ENCODE measurements at regions not wholly inside any gene's neighbourhood (a gene's known extent, or its start where the extent isn't known, plus 50 kb on each side); places are given as distances from the start of the nearest gene placed in this dataset.

DNA sequence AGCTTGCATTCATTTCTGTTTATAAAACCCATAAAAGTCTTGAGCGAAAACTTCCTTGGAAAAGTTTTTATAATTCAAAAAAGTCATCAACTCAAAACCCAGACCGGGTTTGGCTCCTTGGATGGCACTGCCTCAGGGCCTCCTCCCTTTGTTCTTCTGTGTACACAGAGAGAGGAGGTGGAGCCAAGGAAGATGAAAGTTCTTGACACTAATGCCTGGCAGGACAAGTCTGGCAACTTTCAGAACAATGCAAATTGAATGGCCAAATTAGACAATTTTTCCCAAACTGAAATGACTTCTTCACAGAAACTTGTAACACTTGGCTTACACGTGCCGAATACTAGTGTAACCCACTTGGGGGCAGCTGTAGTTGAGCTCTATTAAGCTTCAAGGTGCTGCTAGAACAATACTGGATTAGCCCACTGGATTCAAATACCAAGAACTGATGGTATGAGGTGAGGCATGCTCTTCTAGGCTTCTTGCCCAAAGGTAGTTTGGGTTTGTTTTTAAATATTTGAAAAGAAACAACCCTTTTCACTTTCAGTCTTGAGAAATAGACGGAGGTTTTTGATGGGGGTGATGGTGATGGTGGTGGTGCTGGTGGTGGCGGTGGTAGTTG is 86.6 kb upstream of the FRMD6 start:
- Histone ChIP-seq H3K4me1 (ENCODE audit: control insufficient read depth in 1 of 2, insufficient read depth in 2 of 2, low read length in 2 of 2) (no peaks in the 10 kb centered on the region), H3K4me3 (ENCODE audit: low read depth in 1 of 2, low read length in 2 of 2) (no peak overlapping the region), H3K9me3 (ENCODE audit: control insufficient read depth in 1 of 2, low read length in 2 of 2) (no peaks in the 10 kb centered on the region), H3K36me3 (ENCODE audit: control insufficient read depth in 1 of 2, insufficient read depth in 2 of 2, low read length in 2 of 2) (no peaks in the 10 kb centered on the region), H3K27me3 (ENCODE audit: low read depth, low read length) (no peaks in the 10 kb centered on the region), H3K27ac (ENCODE audit: low read length) (no peak overlapping the region)

DNA sequence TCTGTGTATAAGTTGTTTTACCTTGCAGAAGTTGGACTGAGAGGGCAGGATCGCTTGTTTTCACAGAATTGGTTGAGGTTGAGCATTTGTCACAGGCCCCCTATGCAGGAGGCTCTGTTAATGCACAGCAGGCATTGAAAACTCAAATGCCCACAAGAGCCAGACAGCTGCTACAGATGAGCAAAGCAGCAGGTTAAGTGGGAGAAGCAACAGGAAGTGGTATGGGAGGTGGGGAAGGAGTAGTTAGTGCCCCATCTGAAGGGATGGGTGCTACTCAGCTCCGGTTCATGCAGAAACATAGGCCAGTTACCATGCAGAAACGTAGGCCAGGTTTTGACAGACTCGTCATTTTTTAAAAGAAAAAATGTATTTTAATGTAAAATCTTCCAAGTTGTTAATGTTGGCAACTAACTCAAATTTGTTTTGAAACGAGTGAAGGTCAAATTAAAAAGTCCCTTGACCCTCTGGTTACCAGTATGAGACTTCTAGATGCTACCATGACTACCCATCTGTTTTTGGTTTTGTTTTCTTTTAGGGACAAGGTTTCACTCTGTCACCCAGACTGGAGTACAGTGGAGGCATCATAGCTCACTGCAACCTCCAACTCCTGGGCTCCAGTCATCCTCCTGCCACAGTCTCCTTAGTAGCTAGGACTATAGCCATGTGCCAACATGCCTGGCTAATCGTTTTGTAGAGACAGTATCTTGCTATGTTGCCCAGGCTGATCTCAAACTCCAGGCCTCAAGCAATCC is 84.7 kb upstream of the FRMD6 start:
- Histone ChIP-seq H3K4me1 (ENCODE audit: control insufficient read depth in 1 of 2, insufficient read depth in 2 of 2, low read length in 2 of 2) (no peaks in the 10 kb centered on the region), H3K9me3 (ENCODE audit: control insufficient read depth in 1 of 2, low read length in 2 of 2) (no peaks in the 10 kb centered on the region), H3K27ac (ENCODE audit: low read length) (no peak overlapping the region), H3K36me3 (ENCODE audit: control insufficient read depth in 1 of 2, insufficient read depth in 2 of 2, low read length in 2 of 2) (no peaks in the 10 kb centered on the region), H3K4me3 (ENCODE audit: low read depth in 1 of 2, low read length in 2 of 2) (no peak overlapping the region), H3K27me3 (ENCODE audit: low read depth, low read length) (no peaks in the 10 kb centered on the region)

DNA sequence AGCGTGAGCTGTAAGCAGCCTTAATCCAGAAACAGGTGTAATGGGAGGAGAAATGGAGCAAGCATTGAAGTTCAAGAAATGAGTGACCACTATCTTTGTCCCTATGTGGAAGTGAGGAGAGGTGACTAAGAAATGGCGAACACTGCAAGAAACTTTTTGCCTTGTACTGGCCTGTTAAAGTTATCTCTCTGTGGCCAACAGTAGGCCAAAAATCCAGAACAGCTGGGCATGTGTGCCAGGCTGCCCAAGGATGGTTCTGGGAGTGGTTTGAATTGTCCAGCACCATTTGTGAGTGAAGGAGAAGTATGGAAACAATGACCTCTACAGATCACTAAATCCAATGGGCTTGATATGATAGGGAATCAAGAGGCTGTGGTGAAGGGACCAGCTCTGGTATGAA is 83.3 kb upstream of the FRMD6 start:
- H3K4me3 ChIP-seq (ENCODE audit: low read depth in 1 of 2, low read length in 2 of 2), result no peak overlapping the region
- H3K27ac ChIP-seq (ENCODE audit: low read length), result no peak overlapping the region
- no peaks in the 10 kb centered on the region for H3K9me3 ChIP-seq (ENCODE audit: control insufficient read depth in 1 of 2, low read length in 2 of 2)
- no peaks in the 10 kb centered on the region for H3K36me3 ChIP-seq (ENCODE audit: control insufficient read depth in 1 of 2, insufficient read depth in 2 of 2, low read length in 2 of 2)
- no peaks in the 10 kb centered on the region for H3K27me3 ChIP-seq (ENCODE audit: low read depth, low read length)
- H3K4me1 ChIP-seq (ENCODE audit: control insufficient read depth in 1 of 2, insufficient read depth in 2 of 2, low read length in 2 of 2), result no peaks in the 10 kb centered on the region

DNA sequence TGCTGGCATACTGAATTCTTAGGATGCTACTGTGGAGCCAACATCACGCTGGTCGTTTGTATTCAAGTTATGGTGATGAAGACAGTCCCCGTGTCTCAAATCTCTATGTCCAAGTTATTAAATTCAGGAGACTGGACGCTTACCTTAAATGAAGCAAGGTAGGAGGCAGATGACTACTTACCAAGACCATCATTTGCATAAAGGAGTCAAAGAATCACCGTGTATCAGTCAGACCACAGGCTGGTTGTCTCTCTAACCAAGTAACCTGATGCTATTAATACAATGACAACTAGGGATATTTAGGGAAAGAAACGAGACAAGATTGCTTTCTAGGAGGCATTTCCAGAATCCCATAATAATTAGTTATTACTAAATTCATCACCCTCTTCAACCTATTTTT is 78.1 kb upstream of the FRMD6 start:
- Histone ChIP-seq H3K9me3 (ENCODE audit: control insufficient read depth in 1 of 2, low read length in 2 of 2) (no peaks in the 10 kb centered on the region), H3K27ac (ENCODE audit: low read length) (no peak overlapping the region), H3K36me3 (ENCODE audit: control insufficient read depth in 1 of 2, insufficient read depth in 2 of 2, low read length in 2 of 2) (no peaks in the 10 kb centered on the region), H3K4me3 (ENCODE audit: low read depth in 1 of 2, low read length in 2 of 2) (no peak overlapping the region), H3K4me1 (ENCODE audit: control insufficient read depth in 1 of 2, insufficient read depth in 2 of 2, low read length in 2 of 2) (no peaks in the 10 kb centered on the region), H3K27me3 (ENCODE audit: low read depth, low read length) (no peaks in the 10 kb centered on the region)

DNA sequence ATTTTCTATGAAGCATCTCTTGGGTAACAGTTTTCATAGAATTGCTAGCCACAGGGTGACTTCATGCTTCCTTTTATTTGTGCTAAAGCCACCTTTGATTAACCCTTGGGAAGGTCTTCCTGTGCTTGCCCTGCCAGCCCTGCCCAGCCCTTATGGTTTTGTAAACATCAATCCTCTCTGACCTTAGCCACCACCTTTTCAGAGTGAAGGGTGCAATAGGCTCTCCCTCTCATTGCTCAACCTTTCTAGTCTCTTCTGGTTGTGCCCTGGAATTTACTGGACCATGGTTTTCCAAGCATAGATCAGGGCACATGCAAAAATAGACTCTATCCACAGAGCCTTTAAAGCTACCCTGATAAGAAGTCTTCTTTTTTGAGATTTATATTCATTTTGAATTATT is 77.7 kb upstream of the FRMD6 start:
- Histone ChIP-seq H3K4me1 (ENCODE audit: control insufficient read depth in 1 of 2, insufficient read depth in 2 of 2, low read length in 2 of 2) (no peaks in the 10 kb centered on the region), H3K27ac (ENCODE audit: low read length) (no peak overlapping the region), H3K27me3 (ENCODE audit: low read depth, low read length) (no peaks in the 10 kb centered on the region), H3K9me3 (ENCODE audit: control insufficient read depth in 1 of 2, low read length in 2 of 2) (no peaks in the 10 kb centered on the region), H3K36me3 (ENCODE audit: control insufficient read depth in 1 of 2, insufficient read depth in 2 of 2, low read length in 2 of 2) (no peaks in the 10 kb centered on the region), H3K4me3 (ENCODE audit: low read depth in 1 of 2, low read length in 2 of 2) (no peak overlapping the region)

DNA sequence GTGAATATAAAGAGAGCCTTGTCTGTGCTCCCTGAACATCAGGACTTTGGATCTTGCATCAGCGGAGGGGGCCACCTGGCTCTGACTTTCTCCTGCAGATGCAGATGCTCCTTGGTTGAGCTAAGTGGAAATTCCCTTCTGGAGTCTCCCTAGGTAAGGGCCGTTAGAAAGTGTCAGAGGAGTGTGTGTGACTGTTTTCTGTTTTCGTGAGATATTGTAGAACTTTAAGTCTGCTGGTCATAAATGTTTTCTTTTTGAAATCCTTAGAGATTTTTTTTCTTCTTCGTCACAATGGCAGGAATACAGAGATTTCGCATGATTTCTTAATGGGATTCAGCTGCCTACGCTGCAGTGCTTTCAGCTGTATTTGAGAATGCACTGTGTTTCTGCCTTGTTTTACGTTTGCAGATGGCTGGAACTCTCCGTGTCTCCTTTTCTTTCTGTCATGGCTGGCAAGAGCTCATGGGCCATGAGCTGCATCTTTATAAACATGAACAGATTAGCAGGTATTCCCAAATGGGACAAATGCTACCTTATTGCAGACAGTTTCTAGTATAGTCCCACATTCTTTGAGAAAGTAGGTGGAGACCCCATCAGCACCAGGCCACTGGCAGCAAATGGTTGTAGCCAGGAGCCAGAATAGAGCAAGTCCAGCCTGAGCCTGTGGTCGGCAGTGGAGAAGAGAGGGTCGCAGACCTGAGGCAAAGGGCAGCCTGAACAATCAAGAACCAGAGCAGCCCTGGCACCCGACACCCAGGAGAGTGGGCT is 76.2 kb upstream of the FRMD6 start:
- Histone ChIP-seq H3K27ac (ENCODE audit: low read length) (no peak overlapping the region), H3K4me1 (ENCODE audit: control insufficient read depth in 1 of 2, insufficient read depth in 2 of 2, low read length in 2 of 2) (no peaks in the 10 kb centered on the region), H3K36me3 (ENCODE audit: control insufficient read depth in 1 of 2, insufficient read depth in 2 of 2, low read length in 2 of 2) (no peaks in the 10 kb centered on the region), H3K9me3 (ENCODE audit: control insufficient read depth in 1 of 2, low read length in 2 of 2) (no peaks in the 10 kb centered on the region), H3K4me3 (ENCODE audit: low read depth in 1 of 2, low read length in 2 of 2) (no peak overlapping the region), H3K27me3 (ENCODE audit: low read depth, low read length) (no peaks in the 10 kb centered on the region)

DNA sequence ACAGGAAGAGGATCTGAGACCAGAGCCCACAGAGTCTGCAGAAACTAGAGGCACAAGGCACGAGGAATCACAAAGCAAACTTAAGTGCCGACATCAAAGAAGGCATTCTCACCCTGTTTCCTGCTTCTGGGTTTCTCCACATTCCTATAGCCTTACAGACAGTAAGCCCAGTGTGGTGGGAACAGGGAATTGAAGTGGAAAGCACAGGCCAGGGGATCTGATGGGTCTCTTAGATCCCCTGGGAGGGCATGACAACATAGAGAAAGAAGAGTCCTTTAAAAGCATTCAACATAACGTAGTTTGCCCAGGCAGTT is 75.6 kb upstream of the FRMD6 start:
- Histone ChIP-seq H3K27me3 (ENCODE audit: low read depth, low read length) (no peaks in the 10 kb centered on the region), H3K4me3 (ENCODE audit: low read depth in 1 of 2, low read length in 2 of 2) (no peak overlapping the region), H3K4me1 (ENCODE audit: control insufficient read depth in 1 of 2, insufficient read depth in 2 of 2, low read length in 2 of 2) (no peaks in the 10 kb centered on the region), H3K27ac (ENCODE audit: low read length) (no peak overlapping the region), H3K36me3 (ENCODE audit: control insufficient read depth in 1 of 2, insufficient read depth in 2 of 2, low read length in 2 of 2) (no peaks in the 10 kb centered on the region), H3K9me3 (ENCODE audit: control insufficient read depth in 1 of 2, low read length in 2 of 2) (no peaks in the 10 kb centered on the region)

DNA sequence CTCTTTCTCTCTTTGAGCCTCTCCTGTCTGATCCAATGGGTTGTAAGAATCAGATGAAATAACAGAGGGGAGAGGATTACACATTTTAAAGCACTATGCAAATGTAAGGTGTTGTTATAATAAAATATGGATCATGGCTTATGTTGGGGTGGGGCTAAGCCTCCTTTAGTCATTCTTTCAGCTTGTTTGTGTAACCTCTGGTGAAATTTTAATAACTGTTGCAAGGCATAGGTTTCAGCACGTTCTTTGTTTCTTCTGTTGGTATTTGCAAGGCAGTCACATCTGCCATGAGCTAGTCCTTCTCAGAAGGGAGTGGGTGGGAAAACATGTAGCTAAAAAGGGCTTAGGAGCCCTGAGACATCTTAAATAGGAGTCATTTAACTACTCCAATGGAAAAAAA is 74.8 kb upstream of the FRMD6 start:
- Histone ChIP-seq H3K27me3 (ENCODE audit: low read depth, low read length) (no peaks in the 10 kb centered on the region), H3K9me3 (ENCODE audit: control insufficient read depth in 1 of 2, low read length in 2 of 2) (no peaks in the 10 kb centered on the region), H3K36me3 (ENCODE audit: control insufficient read depth in 1 of 2, insufficient read depth in 2 of 2, low read length in 2 of 2) (no peaks in the 10 kb centered on the region), H3K4me1 (ENCODE audit: control insufficient read depth in 1 of 2, insufficient read depth in 2 of 2, low read length in 2 of 2) (no peaks in the 10 kb centered on the region), H3K27ac (ENCODE audit: low read length) (no peak overlapping the region), H3K4me3 (ENCODE audit: low read depth in 1 of 2, low read length in 2 of 2) (no peak overlapping the region)

DNA sequence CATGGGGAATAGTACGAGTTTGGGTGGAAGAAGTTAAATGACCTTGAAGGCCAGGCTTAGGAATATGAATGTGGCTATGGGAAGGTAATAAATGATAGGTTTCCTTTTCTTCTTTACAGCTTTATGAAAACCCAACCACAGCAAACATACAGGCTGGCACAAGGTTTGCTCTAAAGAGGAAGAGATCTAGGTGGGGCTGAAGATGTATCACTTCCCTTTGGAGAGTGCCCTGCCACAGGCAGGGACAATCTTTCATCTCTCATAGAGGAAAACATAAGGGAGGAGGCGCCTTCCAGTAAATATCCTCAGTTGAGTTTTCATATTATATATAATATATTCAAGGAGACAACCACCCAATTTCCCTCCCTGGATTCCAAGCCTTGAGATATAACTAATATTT is 72.9 kb upstream of the FRMD6 start:
- no peaks in the 10 kb centered on the region for H3K36me3 ChIP-seq (ENCODE audit: control insufficient read depth in 1 of 2, insufficient read depth in 2 of 2, low read length in 2 of 2)
- no peaks in the 10 kb centered on the region for H3K4me1 ChIP-seq (ENCODE audit: control insufficient read depth in 1 of 2, insufficient read depth in 2 of 2, low read length in 2 of 2)
- no peak overlapping the region for H3K27ac ChIP-seq (ENCODE audit: low read length)
- no peaks in the 10 kb centered on the region for H3K27me3 ChIP-seq (ENCODE audit: low read depth, low read length)
- H3K9me3 ChIP-seq (ENCODE audit: control insufficient read depth in 1 of 2, low read length in 2 of 2), result no peaks in the 10 kb centered on the region
- no peak overlapping the region for H3K4me3 ChIP-seq (ENCODE audit: low read depth in 1 of 2, low read length in 2 of 2)

DNA sequence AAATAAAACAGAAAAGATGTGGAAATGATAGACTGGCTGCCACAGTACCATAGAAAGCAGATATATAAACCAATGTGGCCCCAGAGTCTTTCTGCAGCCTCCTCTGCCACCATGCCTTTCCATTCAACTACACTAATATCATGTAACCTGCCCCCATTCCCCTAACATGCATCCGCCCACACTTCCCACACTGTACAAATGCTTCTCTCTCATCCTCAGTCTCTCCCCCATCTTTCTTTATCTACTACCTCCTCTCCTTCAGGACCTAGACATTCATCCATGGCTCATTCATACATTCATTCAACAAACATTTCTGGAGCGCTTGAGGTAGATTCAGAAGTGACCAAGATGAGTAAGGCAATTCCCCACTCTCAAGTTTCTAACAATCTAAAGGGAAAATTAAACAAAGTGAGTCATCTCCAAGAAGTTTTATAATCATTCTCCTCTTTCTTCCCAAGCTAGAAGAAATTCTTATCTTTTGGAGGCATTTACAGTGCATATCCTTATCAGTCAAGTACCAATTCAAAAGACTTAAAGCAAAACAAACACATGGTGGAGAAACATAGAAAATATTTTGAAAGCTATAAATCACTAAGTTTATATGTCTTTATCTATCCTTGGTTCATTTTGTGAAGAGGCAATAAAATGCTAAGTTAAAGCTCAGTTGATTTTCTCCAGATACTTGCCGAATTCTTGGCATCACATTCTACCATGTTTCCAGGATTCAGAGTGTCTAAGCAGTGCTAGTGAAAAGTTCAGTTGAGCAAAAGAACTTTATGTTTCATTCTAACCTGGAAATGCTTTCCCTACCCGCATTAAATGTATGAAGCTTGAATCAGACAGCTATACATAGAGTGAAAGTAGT is 70.5 kb upstream of the FRMD6 start:
- no peaks in the 10 kb centered on the region for H3K4me1 ChIP-seq (ENCODE audit: control insufficient read depth in 1 of 2, insufficient read depth in 2 of 2, low read length in 2 of 2)
- H3K9me3 ChIP-seq (ENCODE audit: control insufficient read depth in 1 of 2, low read length in 2 of 2), result no peaks in the 10 kb centered on the region
- H3K27ac ChIP-seq (ENCODE audit: low read length), result no peak overlapping the region
- H3K27me3 ChIP-seq (ENCODE audit: low read depth, low read length), result no peaks in the 10 kb centered on the region
- no peaks in the 10 kb centered on the region for H3K36me3 ChIP-seq (ENCODE audit: control insufficient read depth in 1 of 2, insufficient read depth in 2 of 2, low read length in 2 of 2)
- H3K4me3 ChIP-seq (ENCODE audit: low read depth in 1 of 2, low read length in 2 of 2), result no peak overlapping the region

DNA sequence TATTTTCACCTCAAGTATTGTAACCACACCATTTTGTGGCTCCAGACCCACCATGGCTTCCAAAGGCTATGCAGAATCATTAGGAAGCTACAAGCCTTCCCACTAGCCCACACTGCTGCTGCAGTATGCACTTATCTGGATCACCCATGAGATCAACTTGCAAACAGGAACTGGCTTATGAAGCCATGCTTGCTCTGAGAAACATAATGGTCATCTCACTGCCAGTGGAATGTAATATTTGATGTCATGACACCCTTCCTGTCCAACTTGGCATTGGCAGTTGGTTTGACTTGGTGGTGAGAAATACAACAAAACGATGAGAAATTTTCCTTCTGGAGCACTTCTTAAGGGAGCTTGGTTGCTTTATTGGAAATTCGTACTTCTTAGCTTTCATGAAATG is 69.3 kb upstream of the FRMD6 start:
- H3K4me1 ChIP-seq (ENCODE audit: control insufficient read depth in 1 of 2, insufficient read depth in 2 of 2, low read length in 2 of 2), result no peaks in the 10 kb centered on the region
- H3K27ac ChIP-seq (ENCODE audit: low read length), result no peak overlapping the region
- H3K36me3 ChIP-seq (ENCODE audit: control insufficient read depth in 1 of 2, insufficient read depth in 2 of 2, low read length in 2 of 2), result no peaks in the 10 kb centered on the region
- no peak overlapping the region for H3K4me3 ChIP-seq (ENCODE audit: low read depth in 1 of 2, low read length in 2 of 2)
- no peaks in the 10 kb centered on the region for H3K9me3 ChIP-seq (ENCODE audit: control insufficient read depth in 1 of 2, low read length in 2 of 2)
- H3K27me3 ChIP-seq (ENCODE audit: low read depth, low read length), result no peaks in the 10 kb centered on the region
